Forelimb muscle (tissue), 1 donor: ENCODE measurements at regions not wholly inside any gene's neighbourhood (a gene's known extent, or its start where the extent isn't known, plus 50 kb on each side); places are given as distances from the start of the nearest gene placed in this dataset.
A peak's percentile ranks its signal among the peaks of the same experiment; 100 is the strongest.

Experiments
- DNase-seq: peaks from one replicate; pipeline ENCODE4 v3.0.0-alpha.2; 2013; ENCODE audit warnings: low read depth

GRCh38 chr3:28738425-28738824, 389.8 kb upstream of the AZI2 start:
- no peak for DNase-seq

DNA sequence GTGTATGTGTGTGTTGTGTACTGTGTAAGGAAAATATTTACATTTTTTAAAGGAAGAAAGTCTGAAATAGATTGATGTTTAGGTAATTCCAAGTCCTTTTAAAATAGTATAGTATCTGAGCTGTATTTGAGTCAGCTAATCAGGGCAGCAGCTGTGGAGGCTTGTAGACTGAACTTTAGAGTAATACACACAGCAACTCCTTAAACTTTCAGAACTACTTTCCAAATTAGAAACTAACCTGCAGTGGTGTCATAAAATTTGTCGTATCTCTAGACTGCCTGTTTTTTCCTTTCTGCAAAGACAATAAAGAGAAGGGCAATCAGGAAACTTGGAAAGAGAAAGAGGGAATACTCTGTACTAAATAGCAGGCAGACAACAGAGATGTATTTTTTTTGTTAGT, 391.0 kb upstream of the AZI2 start:
- DNase-seq, result no peak

DNA sequence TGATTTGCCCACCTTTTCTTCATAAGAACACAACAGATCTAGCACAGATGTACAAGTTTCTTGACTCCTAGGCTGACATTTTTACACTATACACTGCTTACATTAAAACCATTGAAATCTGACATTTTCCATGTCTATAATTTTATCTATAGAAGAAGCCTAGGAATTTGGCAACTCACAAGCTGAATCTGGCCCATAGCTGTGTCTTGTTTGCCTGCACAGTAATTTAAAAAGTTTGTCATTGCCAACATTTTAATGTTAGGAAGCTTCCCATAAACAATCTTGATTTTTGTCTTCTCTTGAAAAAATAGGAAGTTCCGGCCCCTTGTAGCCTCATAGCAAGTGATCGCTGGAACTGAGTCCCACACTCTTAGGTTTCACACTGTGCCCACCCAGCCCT, 394.6 kb upstream of the AZI2 start:
- no peak for DNase-seq

DNA sequence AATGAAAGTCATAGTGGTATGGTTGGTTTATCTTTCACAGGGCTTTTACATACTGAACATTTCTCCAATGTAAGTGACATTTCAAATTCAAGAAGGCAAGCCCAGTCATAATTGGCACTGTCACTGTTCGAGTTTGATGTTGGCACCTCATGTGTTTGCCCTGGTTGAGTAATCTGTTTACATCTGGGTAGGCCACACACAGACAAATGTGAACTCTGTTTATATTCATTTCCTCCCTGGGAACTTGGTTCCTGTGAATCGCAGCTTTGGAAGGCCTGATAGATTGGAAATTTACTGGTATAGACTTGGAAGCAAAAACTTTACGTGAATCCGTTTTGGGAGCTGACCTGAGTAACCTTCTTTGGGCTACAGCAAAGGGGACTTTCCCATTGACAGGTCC, 395.2 kb upstream of the AZI2 start:
- DNase-seq, result no peak

DNA sequence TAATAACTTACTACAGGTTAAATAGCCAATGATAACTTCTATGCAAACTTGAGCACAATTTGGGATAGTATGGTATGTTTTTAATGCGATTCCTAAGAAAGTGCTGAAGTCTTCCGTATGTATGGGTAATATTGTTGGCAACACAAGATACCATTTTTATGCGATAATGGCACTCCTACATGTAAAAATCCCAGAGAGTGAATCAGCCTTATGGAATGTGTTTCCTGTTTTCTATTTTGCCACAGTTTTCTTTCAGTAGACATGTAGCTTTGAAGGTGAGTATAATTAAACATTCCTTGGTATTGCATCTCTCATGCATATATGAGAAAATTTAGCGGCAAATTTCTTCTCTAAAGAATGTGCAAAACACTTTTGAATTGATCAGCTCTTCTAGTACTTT, 396.8 kb upstream of the AZI2 start:
- DNase-seq, result no peak

GRCh38 chr3:28745916-28746617, 397.4 kb upstream of the AZI2 start:
- peak; percentile 6 for DNase-seq

DNA sequence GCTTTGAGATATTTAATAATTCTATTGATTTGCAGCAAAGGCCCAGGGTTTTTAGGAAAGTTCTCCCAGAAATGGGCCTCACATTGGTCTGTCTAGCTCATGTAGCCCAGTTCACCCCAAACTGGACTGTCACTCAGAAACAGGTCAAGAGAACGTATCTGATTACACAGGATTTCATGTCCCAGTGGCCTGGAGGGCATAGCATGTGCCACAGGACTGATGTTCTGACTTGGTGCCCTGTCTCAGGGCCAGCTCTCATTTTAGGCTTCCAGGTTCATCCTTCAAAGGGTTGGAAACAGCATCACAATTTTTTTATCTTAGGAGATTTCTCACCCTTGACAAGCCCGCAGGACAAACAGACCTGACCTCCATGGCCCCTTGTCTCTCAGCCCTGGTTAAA, 398.4 kb upstream of the AZI2 start:
- no peak for DNase-seq

- DNase-seq, result no peak
Measured at GRCh38 chr3:28751864-28752263, 403.2 kb upstream of the AZI2 start.

GRCh38 chr3:28752290-28752689, 403.7 kb upstream of the AZI2 start:
- no peak for DNase-seq

DNA sequence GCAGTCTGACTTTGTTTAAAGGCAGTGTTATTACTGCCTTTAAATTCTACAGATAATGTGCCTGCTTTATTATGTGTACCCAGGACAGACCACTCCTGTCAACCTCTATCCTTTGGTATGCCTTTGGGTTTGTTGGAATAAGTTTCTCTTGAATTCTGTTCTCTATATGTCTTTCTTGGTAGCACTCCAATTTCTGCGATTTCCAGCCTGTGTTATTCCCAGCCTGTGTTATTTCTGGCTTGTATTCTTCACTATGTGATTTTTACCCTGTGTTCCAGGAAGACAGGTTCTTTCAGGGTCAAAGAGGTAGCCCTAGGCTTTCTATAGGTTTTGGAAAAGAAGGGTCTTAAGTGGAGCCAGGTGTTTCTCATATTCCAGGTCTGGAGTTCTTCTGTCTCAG, 407.4 kb upstream of the AZI2 start:
- no peak for DNase-seq

- DNase-seq, result no peak
Measured at GRCh38 chr3:28758115-28758514, 409.5 kb upstream of the AZI2 start.

DNA sequence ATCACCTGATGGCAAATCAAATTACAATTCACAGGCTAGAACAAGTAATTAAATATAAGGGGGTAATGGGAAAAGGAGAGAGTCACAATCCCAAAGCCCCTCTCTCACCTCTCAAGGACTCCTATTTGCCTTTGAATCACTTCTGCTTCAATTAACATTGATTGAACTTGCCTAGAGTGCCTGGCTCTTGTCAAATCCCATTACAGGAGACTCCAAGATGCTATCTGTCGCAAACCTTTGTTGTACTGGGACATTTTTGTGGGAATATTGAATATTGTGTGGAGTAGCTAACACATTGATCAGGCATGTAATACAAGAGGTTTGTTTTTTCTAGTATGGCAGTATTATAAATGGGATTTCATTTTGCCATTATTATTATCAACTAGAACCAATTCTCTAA, 412.8 kb upstream of the AZI2 start:
- no peak for DNase-seq

DNA sequence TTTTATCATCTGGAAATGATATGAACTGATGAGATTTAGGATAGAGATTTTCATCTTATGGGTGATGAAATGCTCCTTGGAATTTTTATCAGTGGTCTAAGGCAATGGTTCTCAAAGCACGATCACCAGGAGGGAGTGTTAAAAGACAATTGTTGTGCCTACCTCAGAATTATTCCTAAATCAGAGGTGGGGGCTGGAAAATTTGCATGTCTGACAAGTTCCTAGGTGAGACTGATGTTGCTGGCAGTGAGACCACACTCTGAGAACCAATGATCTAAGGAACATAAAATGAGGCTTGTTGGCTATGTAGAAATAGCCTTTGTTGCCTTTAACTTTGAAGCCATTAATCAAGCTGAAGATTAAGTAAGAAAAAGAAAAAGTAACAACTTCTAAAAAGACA, 416.6 kb upstream of the AZI2 start:
- no peak for DNase-seq

GRCh38 chr3:28768439-28768838, 419.8 kb upstream of the AZI2 start:
- no peak for DNase-seq

- no peak for DNase-seq
Measured at GRCh38 chr3:28777806-28778475, 429.3 kb upstream of the AZI2 start.

DNA sequence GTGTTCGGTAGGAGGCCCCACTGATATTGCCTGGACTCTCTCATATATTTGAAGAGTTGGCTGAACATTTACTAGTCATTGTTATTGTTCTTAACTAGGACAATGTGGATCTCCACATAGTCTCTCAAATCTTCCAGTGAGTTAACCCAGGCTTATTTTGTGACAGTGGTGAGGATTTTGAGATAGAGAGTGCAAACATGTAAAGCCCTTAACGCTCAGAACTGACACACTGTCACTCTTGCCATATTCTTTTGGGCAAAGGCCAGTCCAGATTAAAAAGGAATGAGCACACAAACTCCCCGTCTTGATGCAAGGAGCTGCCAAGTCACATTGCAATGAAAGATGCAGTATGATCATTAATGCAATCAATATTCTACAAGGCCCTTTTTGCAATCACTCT, 431.9 kb upstream of the AZI2 start:
- no peak for DNase-seq

- DNase-seq, result no peak
Measured at GRCh38 chr3:28781053-28781452, 432.4 kb upstream of the AZI2 start.

DNA sequence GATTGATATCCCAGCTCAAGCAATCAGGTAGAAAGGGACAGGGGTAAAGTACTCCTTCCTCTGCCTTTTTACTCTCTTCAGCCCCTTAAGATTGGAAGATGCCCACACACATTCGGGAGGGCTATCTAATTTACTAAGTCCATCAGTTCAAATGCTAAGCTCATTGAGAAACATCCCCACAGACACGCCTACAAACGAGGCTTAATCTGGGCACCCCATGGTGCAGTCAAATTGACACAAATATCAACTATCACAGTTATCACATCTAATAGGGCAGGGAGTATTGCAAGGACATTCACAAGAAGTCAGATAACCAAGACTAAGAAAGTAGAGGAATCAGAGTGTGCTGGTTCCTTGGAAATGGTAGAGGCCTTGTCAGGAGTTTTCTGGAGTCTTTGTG, 437.8 kb upstream of the AZI2 start:
- no peak for DNase-seq

DNA sequence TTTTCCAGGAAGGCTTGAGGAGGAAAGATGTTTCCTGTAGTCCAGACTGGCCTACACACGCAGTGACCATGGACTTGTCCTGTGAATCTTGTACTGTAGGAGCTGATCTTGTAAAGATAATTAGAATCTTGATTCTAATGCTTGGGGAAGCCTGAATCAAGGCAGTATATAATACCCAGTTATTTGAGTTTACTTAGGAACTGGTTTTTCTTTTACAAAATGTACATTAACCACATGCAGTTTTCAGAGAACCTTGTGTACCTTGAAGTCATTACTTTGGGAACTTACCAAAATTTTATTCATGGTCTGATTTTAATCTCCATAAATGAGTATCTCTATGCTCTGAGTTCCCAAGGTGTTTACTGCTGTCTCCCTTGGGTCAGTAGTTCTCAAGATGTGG, 439.9 kb upstream of the AZI2 start:
- no peak for DNase-seq

- no peak for DNase-seq
Measured at GRCh38 chr3:28791713-28792255, 443.2 kb upstream of the AZI2 start.

GRCh38 chr3:28792604-28793003, 444.0 kb upstream of the AZI2 start:
- DNase-seq, result no peak

GRCh38 chr3:28799084-28799483, 450.5 kb upstream of the AZI2 start:
- no peak for DNase-seq

DNA sequence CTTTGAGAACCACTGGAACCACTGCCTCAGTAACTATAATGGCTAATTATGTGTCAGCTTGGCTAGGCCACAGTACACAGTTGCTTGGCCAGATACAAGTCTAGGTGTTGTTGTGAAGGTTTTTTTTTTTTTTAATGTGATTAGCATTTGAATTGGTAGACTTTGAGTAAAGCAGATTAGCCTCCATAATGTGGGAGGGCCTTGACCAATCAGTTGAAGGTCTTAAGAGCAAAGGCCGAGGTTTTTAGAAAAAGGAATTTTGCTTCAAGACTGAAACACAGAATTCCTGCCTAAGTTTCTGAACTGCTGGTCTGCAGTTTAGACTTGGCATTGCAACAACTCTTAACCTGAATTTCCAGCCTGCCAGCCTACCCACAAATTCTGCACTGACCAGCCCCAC, 451.6 kb upstream of the AZI2 start:
- no peak for DNase-seq

DNA sequence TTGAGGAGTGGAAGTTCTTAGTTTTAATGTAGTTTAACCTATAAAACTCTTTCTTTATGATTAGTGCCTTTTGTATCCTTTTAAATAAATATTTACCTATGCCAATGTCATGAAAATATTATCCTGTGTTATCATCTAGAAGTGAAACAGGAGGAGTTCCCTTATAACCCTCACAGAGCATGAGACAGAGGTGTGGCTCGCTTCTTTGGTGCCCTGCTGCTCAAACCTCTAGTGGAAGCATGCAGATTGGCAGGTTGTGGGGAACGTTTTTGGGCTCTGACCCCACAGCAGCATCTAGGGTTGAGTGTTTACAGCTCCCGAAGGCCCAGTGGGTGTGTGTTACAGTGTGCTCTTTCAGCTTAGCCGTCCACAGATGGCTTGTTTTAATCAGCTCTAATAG, 459.4 kb upstream of the AZI2 start:
- DNase-seq, result no peak
